GM12864 (cell line): ENCODE measurements at regions not wholly inside any gene's neighbourhood (a gene's known extent, or its start where the extent isn't known, plus 50 kb on each side); places are given as distances from the start of the nearest gene placed in this dataset.
A peak's percentile ranks its signal among the peaks of the same experiment; 100 is the strongest.

Source experiments
- DNase-seq: peaks from one replicate; pipeline ENCODE4 v3.0.0-alpha.2; 2011; ENCODE audit warnings: low read depth
- H3K4me3 ChIP-seq: 2 replicates; pipeline ENCODE4 v1.5.1; 2011; ENCODE audit warnings: mild to moderate bottlenecking, low read depth, low read length, control low read depth
- CTCF ChIP-seq: IDR thresholded peaks from 2 replicates; pipeline ENCODE4 v1.5.1; 2011; ENCODE audit warnings: low read depth, mild to moderate bottlenecking, moderate library complexity, low read length, control low read depth, inconsistent platforms; ENCODE audit errors: missing control alignments

GRCh38 chr9:129239946-129240490 is 62.0 kb upstream of the IER5L start:
- no peak for DNase-seq
- H3K4me3 ChIP-seq: no peak overlapping the region
- no peak for TF ChIP-seq CTCF

GRCh38 chr9:129237803-129238202 is 59.7 kb upstream of the IER5L start:
- H3K4me3 ChIP-seq: no peak overlapping the region
- TF ChIP-seq CTCF: no peak
- no peak for DNase-seq

DNA sequence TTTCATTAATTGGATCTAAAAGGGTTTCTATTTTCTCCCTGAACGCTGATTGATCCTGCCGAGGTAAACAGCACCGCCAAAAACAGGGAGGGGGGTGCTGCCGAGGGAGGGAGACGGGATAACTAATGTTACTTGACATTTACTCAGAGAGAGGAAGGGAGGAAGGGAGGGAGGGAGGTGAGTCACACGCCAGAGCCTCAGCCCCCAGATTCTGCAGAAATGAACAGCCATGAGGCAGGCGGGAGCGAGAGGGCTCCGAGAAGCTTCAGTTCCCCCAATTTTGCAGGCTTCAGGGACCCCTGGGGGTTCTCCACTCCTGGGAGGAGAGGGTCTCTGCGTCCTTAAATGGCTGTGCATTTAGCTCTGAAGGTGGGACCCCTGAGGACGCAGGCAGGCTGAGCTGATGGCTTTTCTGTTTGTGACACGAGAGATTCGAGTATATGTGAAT is 59.1 kb upstream of the IER5L start:
- TF ChIP-seq CTCF: no peak
- no peak overlapping the region for H3K4me3 ChIP-seq
- no peak for DNase-seq

- no peak overlapping the region for H3K4me3 ChIP-seq
- no peak for DNase-seq
- no peak for TF ChIP-seq CTCF
These were observed 58.5 kb upstream of the IER5L start for GRCh38 chr9:129236441-129237145.

DNA sequence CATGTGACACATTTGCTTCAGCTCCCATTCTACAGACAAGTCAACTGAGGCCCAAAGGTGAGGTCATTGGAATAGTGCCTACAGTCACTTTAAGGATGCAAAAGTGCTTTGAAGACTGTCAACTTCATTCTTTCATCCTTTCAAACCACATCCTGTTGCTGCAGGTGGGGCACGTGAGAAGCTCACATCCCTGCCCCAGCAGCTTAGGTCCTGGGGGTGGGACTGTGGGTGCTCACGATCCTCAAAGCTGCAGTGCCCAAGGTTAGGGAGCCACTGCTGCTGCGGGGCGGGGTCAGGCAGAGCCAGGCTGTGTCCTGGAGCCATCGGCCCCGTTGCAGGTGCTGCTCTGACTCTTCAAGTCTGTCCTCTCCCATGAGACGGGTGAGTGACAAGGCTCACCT is 57.9 kb upstream of the IER5L start:
- TF ChIP-seq CTCF: no peak
- DNase-seq: peak; percentile 22
- H3K4me3 ChIP-seq: no peak overlapping the region

DNA sequence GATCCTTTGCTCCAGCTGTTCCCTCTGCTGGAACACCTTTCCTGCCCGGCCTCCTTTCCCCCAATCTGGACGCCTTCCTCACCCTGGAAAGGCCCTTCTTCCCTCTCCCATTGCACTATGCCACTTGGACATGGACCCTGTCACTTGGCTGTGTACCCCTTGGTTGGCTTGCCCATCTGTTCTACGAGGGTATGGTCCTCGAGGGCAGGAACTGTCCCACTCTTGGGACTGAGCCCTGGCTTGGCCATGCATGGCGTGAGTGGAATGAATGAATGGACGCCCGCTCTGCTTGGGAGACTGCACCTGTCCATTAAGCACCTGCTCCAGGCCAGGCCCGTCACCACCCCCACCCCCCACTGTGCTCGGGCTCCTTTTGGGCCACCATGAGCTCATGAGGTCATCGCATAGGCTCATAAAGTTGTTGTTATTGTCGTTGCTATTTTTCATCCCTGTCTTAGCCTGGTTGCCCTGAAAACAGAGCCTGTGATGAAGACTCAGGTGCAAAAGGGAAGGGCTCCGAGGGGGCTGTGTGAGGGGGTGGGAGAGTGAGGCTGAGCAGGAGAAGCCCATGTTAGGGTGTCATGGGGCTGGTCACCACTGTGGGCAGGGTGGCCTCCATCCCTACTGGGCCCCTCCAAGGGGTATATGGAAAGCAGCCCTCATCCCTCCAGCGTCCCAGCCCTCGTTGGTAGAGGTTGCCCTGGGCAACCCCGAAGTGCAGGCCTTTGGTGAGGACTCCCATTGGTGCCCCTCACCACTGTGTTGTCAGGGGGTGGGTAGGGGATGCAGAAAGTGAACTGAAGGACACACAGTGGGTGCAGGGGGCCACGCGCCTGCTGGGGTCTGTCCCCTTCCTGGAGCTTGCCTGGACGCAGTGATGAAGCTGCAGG is 57.2 kb upstream of the IER5L start:
- no peak overlapping the region for H3K4me3 ChIP-seq
- TF ChIP-seq CTCF: no peak

More for the DNA sequence above, 57.2 kb upstream of the IER5L start:
- no peak for DNase-seq
